Smooth muscle cell (in vitro differentiated cells): ENCODE measurements at regions not wholly inside any gene's neighbourhood (a gene's known extent, or its start where the extent isn't known, plus 50 kb on each side); places are given as distances from the start of the nearest gene placed in this dataset.

ENCODE experiments used
- DNase-seq: peaks from one replicate; lab custom pipeline; 2025; ENCODE audit not compliant: unreplicated experiment; lab: John Stamatoyannopoulos, UW
- H2AFZ ChIP-seq: fragments of 200-600 bp; sonication (generic); 2 replicates; pipeline ENCODE4 v1.6.0; 2016; ENCODE audit warnings: antibody characterized with exemption, low read depth, mild to moderate bottlenecking
- H3F3A ChIP-seq: fragments of 200-600 bp; sonication (generic); 2 replicates; pipeline ENCODE4 v1.6.0; 2017; ENCODE audit warnings: antibody characterized with exemption, low read depth
- H3K27ac ChIP-seq: fragments of 200-600 bp; sonication (generic); 2 replicates; pipeline ENCODE4 v1.5.1; 2016; ENCODE audit warnings: low read depth, mild to moderate bottlenecking
- H3K27me3 ChIP-seq: fragments of 200-600 bp; sonication (generic); 2 replicates; pipeline ENCODE4 v1.6.1; 2016; ENCODE audit warnings: low read depth, mild to moderate bottlenecking
- H3K36me3 ChIP-seq: fragments of 200-600 bp; sonication (generic); 2 replicates; pipeline ENCODE4 v1.5.1; 2016; ENCODE audit warnings: low read depth
- H3K4me1 ChIP-seq: fragments of 200-600 bp; sonication (generic); 2 replicates; pipeline ENCODE4 v1.5.1; 2016; ENCODE audit warnings: low read depth
- H3K4me2 ChIP-seq: fragments of 200-600 bp; sonication (generic); 2 replicates; pipeline ENCODE4 v1.6.0; 2016; ENCODE audit warnings: mild to moderate bottlenecking
- H3K4me3 ChIP-seq: fragments of 200-600 bp; sonication (generic); 2 replicates; pipeline ENCODE4 v1.5.1; 2016; ENCODE audit warnings: mild to moderate bottlenecking
- H3K79me2 ChIP-seq: fragments of 200-600 bp; sonication (generic); 2 replicates; pipeline ENCODE4 v1.6.0; 2016; ENCODE audit warnings: low read depth, mild to moderate bottlenecking
- H3K9ac ChIP-seq: fragments of 200-600 bp; sonication (generic); 2 replicates; pipeline ENCODE4 v1.6.0; 2016; ENCODE audit warnings: low read depth
- H3K9me3 ChIP-seq: fragments of 200-600 bp; sonication (generic); replicated peaks from 2 replicates; pipeline ENCODE4 v1.5.1; 2016; ENCODE audit warnings: low read depth
- H4K20me1 ChIP-seq: fragments of 200-600 bp; sonication (generic); 2 replicates; pipeline ENCODE4 v1.6.0; 2016; ENCODE audit warnings: low read depth
- CTCF ChIP-seq: fragments of 200-600 bp; sonication (generic); IDR thresholded peaks from 2 replicates; pipeline ENCODE4 v1.5.1; 2017; ENCODE audit warnings: borderline replicate concordance, mild to moderate bottlenecking, antibody characterized with exemption; ENCODE audit not compliant: insufficient read depth, poor library complexity, severe bottlenecking
- WGBS: methylation state at CpG from one replicate; pipeline ENCODE4 v1.1.7; 2016; ENCODE audit warnings: low lambda C conversion rate; 5-methylcytosine and 5-hydroxymethylcytosine counted together

GRCh38 chr22:33971561-33971961 is 51.3 kb upstream of the LARGE1 start:
- peaks cover 4% of the 10 kb centered on the region for H3K4me1 ChIP-seq
- H3K9me3 ChIP-seq, result no peaks in the 10 kb centered on the region
- H3K36me3 ChIP-seq, result no peaks in the 10 kb centered on the region
- no peak overlapping the region for H3K9ac ChIP-seq
- WGBS, result 78% methylated on average over 4 of the region's 4 CpGs
- H4K20me1 ChIP-seq, result no peaks in the 10 kb centered on the region
- no peaks in the 10 kb centered on the region for H3K79me2 ChIP-seq
- H2AFZ ChIP-seq, result no peak overlapping the region
- no peaks in the 10 kb centered on the region for H3K27me3 ChIP-seq
- DNase-seq, result no peak
- TF ChIP-seq CTCF, result no peak
- H3F3A ChIP-seq, result no peaks in the 10 kb centered on the region
- H3K4me3 ChIP-seq, result no peak overlapping the region
- no peak overlapping the region for H3K27ac ChIP-seq
- H3K4me2 ChIP-seq, result no peak overlapping the region

- no peak for TF ChIP-seq CTCF
- no peaks in the 10 kb centered on the region for H3K27me3 ChIP-seq
- H3F3A ChIP-seq, result no peaks in the 10 kb centered on the region
- no peak overlapping the region for H3K27ac ChIP-seq
- no peaks in the 10 kb centered on the region for H3K36me3 ChIP-seq
- H2AFZ ChIP-seq, result no peak overlapping the region
- 78% methylated on average over 3 of the region's 3 CpGs for WGBS
- H3K4me3 ChIP-seq, result no peak overlapping the region
- H4K20me1 ChIP-seq, result no peaks in the 10 kb centered on the region
- no peaks in the 10 kb centered on the region for H3K79me2 ChIP-seq
- peaks cover 4% of the 10 kb centered on the region for H3K4me1 ChIP-seq
- no peak for DNase-seq
- H3K4me2 ChIP-seq, result no peak overlapping the region
- no peak overlapping the region for H3K9ac ChIP-seq
- no peaks in the 10 kb centered on the region for H3K9me3 ChIP-seq
These were observed 55.6 kb upstream of the LARGE1 start for GRCh38 chr22:33975841-33976240.

GRCh38 chr22:33983558-33983957 is 63.3 kb upstream of the LARGE1 start:
- Histone ChIP-seq H2AFZ (no peak overlapping the region), H3K9ac (no peak overlapping the region), H3K9me3 (no peaks in the 10 kb centered on the region), H3K27ac (no peak overlapping the region), H3K4me3 (no peak overlapping the region), H3K4me1 (no peaks in the 10 kb centered on the region), H3K4me2 (no peak overlapping the region), H3K36me3 (no peaks in the 10 kb centered on the region), H4K20me1 (no peaks in the 10 kb centered on the region), H3F3A (no peaks in the 10 kb centered on the region), H3K27me3 (no peaks in the 10 kb centered on the region), H3K79me2 (no peaks in the 10 kb centered on the region)
- DNase-seq, result no peak
- no peak for TF ChIP-seq CTCF

GRCh38 chr22:33984211-33984610 is 63.9 kb upstream of the LARGE1 start:
- Histone ChIP-seq H3K4me1 (no peaks in the 10 kb centered on the region), H2AFZ (no peak overlapping the region), H3K4me3 (no peak overlapping the region), H3F3A (no peaks in the 10 kb centered on the region), H3K27ac (no peak overlapping the region), H3K79me2 (no peaks in the 10 kb centered on the region), H3K9ac (no peak overlapping the region), H3K9me3 (no peaks in the 10 kb centered on the region), H4K20me1 (no peaks in the 10 kb centered on the region), H3K4me2 (no peak overlapping the region), H3K27me3 (no peaks in the 10 kb centered on the region), H3K36me3 (no peaks in the 10 kb centered on the region)
- no peak for TF ChIP-seq CTCF
- WGBS, result 89% methylated on average over 3 of the region's 3 CpGs
- DNase-seq, result no peak
